ENCODE measurements at regions not wholly inside any gene's neighbourhood (a gene's known extent, or its start where the extent isn't known, plus 50 kb on each side); places are given as distances from the start of the nearest gene placed in this dataset.

DNA sequence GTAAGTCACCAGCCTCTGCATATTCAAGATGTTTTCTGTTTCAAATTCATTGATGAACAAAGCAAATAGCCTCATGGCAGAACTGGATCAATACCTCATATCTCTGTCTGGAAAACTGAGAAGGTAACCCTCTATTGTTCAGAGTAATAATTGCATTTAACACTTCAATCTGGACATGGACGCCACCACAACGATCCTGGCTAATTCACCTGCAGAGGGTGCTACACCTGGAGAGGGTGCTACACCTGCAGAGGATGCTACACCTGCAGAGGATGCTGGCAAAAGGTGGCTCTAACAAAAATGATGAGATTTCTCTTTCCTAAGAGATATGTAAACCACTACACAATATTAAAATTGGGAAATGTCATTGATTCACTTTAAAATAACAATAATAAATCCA, 183.1 kb upstream of the HNRNPA3 start (continued):
- no peak for TF ChIP-seq ZNF423 (CRISPR knock-in tag; IDR thresholded peaks at IDR 0.05)
- TF ChIP-seq, protein P1, sequence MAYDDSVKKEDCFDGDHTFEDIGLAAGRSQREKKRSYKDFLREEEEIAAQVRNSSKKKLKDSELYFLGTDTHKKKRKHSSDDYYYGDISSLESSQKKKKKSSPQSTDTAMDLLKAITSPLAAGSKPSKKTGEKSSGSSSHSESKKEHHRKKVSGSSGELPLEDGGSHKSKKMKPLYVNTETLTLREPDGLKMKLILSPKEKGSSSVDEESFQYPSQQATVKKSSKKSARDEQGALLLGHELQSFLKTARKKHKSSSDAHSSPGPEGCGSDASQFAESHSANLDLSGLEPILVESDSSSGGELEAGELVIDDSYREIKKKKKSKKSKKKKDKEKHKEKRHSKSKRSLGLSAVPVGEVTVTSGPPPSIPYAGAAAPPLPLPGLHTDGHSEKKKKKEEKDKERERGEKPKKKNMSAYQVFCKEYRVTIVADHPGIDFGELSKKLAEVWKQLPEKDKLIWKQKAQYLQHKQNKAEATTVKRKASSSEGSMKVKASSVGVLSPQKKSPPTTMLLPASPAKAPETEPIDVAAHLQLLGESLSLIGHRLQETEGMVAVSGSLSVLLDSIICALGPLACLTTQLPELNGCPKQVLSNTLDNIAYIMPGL (CRISPR knock-in tag; IDR thresholded peaks at IDR 0.05): no peak
- TF ChIP-seq ZSCAN18 (CRISPR knock-in tag; IDR thresholded peaks at IDR 0.05): no peak
- no peak for TF ChIP-seq ZNF232 (CRISPR knock-in tag; IDR thresholded peaks at IDR 0.05)
- no peak for TF ChIP-seq PRRX2 (CRISPR knock-in tag; IDR thresholded peaks at IDR 0.05)
- no peak for TF ChIP-seq TP53 (CRISPR knock-in tag; IDR thresholded peaks at IDR 0.05)
- TF ChIP-seq NR2C2 (CRISPR knock-in tag; IDR thresholded peaks at IDR 0.05): no peak
- TF ChIP-seq SP1 (CRISPR knock-in tag; conservative IDR thresholded peaks at IDR 0.05): no peak
- no peak for TF ChIP-seq SMAD4 (CRISPR knock-in tag; IDR thresholded peaks at IDR 0.05)
- TF ChIP-seq NFATC4 (CRISPR knock-in tag; IDR thresholded peaks at IDR 0.05): no peak
- TF ChIP-seq CDX4 (CRISPR knock-in tag; IDR thresholded peaks at IDR 0.05; ENCODE audit: borderline replicate concordance): no peak
- TF ChIP-seq USF2 (CRISPR knock-in tag; IDR thresholded peaks at IDR 0.05): no peak
- TF ChIP-seq IRF2 (CRISPR knock-in tag; IDR thresholded peaks at IDR 0.05; ENCODE audit: borderline replicate concordance, low read depth): no peak
- no peak for TF ChIP-seq ZNF121 (CRISPR knock-in tag; IDR thresholded peaks at IDR 0.05)

DNA sequence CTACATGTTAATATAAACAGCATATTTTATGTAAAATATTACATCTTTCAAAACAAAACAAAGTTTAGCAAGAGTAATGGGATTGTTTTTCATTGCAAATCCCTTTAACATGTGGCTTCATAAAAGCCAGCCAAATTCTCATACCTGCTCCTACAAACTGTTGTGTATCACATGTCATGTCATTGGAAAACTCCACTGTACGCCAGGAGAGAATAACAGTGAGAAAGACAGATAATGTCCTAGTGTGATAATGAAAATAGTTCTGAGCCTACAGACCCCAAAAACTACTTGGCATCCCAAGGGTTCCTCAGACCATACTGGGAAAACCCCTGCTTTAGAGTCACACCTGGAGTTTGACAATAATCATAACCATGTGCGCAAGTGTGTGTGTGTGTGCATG, 182.7 kb upstream of the HNRNPA3 start:
- Mint-ChIP-seq H3K36me3 (no peaks in the 10 kb centered on the region), H3K4me3 (no peak overlapping the region), H3K9me3 (peaks cover under 1% of the 10 kb centered on the region; the same call in 1 of the 2 replicates), H3K27ac (no peak overlapping the region), H3K27me3 (ENCODE audit: low read depth) (no peaks in the 10 kb centered on the region; the same call in 1 of the 2 replicates), H3K4me1 (peaks cover 16% of the 10 kb centered on the region)
- POLR2A ChIA-PET: no interaction called here
- ATAC-seq (no peak), DNase-seq (ENCODE audit: low spot score) (no peak)
- CTCF ChIA-PET: interaction anchor here (1.4 kb wide), 1 partner anchor 83 kb away, joined by 3 read pairs; no protein-coding TSS in a partner anchor
- TF ChIP-seq TP53 (CRISPR knock-in tag; IDR thresholded peaks at IDR 0.05) (no peak), ELF4 (CRISPR knock-in tag; IDR thresholded peaks at IDR 0.05; ENCODE audit: low read depth) (no peak), CTCF (IDR thresholded peaks at IDR 0.05) (no peak), MXD4 (CRISPR knock-in tag; IDR thresholded peaks at IDR 0.05; ENCODE audit: borderline replicate concordance) (no peak), MYBL2 (CRISPR knock-in tag; IDR thresholded peaks at IDR 0.05) (no peak), FOXP4 (CRISPR knock-in tag; IDR thresholded peaks at IDR 0.05) (no peak)
- TF ChIP-seq, protein P2, sequence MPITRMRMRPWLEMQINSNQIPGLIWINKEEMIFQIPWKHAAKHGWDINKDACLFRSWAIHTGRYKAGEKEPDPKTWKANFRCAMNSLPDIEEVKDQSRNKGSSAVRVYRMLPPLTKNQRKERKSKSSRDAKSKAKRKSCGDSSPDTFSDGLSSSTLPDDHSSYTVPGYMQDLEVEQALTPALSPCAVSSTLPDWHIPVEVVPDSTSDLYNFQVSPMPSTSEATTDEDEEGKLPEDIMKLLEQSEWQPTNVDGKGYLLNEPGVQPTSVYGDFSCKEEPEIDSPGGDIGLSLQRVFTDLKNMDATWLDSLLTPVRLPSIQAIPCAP (CRISPR knock-in tag; IDR thresholded peaks at IDR 0.05): no peak
- TF ChIP-seq, protein P3, sequence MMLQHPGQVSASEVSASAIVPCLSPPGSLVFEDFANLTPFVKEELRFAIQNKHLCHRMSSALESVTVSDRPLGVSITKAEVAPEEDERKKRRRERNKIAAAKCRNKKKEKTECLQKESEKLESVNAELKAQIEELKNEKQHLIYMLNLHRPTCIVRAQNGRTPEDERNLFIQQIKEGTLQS (CRISPR knock-in tag; conservative IDR thresholded peaks at IDR 0.05): no peak
- TF ChIP-seq, protein P4, sequence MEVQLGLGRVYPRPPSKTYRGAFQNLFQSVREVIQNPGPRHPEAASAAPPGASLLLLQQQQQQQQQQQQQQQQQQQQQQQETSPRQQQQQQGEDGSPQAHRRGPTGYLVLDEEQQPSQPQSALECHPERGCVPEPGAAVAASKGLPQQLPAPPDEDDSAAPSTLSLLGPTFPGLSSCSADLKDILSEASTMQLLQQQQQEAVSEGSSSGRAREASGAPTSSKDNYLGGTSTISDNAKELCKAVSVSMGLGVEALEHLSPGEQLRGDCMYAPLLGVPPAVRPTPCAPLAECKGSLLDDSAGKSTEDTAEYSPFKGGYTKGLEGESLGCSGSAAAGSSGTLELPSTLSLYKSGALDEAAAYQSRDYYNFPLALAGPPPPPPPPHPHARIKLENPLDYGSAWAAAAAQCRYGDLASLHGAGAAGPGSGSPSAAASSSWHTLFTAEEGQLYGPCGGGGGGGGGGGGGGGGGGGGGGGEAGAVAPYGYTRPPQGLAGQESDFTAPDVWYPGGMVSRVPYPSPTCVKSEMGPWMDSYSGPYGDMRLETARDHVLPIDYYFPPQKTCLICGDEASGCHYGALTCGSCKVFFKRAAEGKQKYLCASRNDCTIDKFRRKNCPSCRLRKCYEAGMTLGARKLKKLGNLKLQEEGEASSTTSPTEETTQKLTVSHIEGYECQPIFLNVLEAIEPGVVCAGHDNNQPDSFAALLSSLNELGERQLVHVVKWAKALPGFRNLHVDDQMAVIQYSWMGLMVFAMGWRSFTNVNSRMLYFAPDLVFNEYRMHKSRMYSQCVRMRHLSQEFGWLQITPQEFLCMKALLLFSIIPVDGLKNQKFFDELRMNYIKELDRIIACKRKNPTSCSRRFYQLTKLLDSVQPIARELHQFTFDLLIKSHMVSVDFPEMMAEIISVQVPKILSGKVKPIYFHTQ (CRISPR knock-in tag; IDR thresholded peaks at IDR 0.05): no peak

Measured in WTC11 (cell line).